ENCODE measurements at regions not wholly inside any gene's neighbourhood (a gene's known extent, or its start where the extent isn't known, plus 50 kb on each side); places are given as distances from the start of the nearest gene placed in this dataset.
A peak's percentile ranks its signal among the peaks of the same experiment; 100 is the strongest.

DNA sequence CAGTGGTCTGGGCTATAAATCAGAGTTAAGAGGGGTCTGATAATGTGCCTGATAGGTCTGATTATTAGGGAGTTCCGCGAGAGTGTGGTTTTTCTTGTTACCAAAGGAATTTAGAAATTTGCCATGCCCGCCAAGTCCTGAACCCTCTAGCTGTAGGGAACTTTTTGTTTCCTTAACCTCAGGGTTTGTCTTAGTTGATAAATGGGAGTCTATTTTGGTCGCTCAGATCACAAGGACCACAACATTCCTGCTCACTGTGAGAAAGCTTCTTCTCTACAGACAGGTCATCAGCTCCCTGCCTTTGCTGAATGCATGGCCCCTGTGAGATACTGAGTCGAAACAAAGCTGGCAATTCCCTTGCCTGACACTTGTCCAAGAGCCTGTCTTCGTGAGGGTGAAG, 497.8 kb downstream of the HS3ST4 start:
- peak; percentile 42 for DNase-seq

DNA sequence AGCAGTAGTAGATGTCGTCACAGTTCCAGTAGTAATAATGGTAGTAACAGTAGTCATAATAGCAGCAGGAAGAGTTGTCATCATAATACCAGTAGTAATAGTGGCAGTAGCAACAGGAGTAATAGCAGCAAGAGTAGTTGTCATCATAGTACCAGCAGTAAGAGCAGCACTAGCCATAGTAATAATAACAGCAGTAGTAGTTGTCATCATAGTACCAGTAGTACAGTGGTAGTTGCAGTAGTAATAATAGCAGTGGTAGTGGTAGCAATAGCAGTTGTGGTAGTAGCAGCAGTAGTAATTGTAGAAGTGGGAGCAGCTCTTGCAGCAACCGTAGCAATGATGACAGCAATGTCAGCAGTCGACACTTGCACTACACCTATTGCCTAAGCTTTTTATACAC, 502.8 kb downstream of the HS3ST4 start:
- DNase-seq: no peak

DNA sequence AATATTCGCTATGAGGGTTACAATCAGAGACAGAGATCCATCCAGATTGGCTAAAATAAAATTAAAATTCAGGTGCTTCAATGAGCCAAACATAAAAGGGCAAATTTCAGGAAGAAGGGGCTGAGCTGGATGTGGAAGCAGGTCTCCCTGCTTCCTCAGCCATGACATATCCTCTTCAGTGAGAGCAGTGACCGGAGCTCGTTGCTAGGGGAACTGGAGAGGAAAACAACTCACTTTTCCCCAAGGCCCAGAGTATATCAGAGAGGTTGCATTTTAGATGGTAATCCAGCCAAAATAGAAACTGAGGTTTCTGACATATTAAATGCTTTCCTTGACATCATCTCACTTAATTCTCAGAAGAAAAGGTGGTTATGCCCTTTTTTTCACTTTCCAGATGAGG, 503.5 kb downstream of the HS3ST4 start:
- peak; percentile 56 for DNase-seq

DNA sequence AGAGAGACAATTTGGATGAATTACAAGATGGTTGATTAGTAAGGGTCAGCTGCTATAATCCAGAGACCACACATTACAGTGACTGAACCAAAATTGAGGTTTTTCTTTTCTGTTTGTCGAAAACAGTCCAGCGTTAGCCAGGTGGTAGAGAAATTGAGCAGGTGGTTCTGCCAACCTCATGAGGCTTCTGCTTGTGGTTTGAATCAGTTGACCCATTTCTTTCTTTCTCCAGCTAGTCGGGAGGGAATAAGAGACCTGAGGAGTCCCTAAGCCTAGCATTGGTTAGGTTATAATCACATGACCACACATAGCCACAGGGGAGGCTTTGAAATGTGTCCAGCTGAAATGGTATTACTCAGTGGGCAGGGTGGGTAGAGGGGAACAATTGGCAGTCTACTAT, 504.6 kb downstream of the HS3ST4 start:
- DNase-seq: no peak

DNA sequence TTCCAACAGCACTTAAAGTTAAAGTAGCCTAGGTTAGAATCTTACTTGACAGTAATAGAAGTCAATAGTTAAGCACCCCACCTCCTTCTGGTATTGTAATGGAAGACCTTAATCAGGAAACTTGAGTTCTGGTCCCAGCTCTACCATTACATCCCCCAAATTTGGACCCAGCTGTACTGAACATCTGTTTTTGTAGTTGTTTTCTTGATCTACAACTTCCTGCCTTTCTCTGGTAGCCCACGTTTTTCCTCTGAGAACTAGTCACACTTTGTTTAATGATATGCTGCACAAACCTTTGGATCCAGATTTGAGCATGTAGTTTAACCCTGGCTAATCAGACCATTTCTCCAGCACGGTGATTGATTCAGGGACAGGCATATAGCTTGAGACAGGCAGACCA, 505.0 kb downstream of the HS3ST4 start:
- no peak for DNase-seq

DNA sequence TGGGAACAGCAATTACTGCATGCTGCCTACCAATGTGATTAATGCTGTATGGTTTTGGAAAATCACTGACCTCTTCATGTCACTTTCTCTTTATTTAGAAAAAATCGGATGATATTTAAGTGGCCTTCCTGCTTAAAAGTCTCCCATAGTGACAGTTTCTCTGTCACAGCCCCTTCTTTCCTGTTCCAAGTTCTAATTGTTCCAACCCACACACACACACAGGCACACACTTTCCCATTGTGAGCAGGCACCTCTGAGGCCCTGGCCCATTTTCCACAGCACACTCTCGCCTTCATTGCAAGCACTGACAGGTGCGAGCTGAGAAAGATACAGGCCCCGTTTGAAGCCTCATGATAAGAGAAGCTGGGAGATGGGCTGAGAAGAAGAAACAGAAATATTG, 505.9 kb downstream of the HS3ST4 start:
- no peak for DNase-seq

DNA sequence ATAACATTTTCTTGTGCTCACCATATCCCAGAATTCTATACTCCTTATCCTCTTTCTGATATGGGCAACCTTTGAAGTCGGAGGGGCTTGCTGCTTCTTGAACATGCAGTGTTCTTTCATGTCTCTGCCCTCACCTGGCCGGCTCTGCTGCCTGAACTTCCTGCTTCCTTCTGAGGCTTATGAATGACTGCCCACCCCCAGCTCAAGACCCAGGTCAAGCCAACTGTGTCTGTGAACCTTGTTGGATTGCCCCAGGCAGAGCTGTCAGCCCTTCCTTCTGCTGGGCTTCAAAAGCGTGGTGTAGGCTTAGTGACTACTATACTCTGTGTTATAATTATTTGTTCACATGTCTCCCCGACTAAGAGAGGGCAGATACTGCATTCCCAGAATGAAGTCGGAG, 506.5 kb downstream of the HS3ST4 start:
- DNase-seq: no peak

DNA sequence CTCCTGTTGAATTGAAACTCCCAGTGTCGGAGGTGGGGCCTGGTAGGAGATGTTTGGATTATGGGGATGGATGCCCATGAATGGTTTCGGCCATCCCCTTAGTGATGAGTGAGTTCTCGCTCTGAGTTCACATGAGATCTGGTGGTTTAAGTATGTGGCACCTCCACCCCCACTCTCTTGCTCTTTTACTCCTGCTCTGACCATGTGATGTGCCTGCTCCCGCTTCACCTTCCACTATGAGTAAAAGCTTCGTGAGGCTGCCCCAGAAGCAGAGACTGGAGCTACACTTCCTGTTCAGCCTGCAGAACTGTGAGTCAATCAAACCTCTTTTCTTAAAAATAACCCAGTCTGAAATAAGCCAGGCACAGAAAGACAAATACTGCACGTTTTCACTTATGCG, 512.4 kb downstream of the HS3ST4 start:
- no peak for DNase-seq

DNA sequence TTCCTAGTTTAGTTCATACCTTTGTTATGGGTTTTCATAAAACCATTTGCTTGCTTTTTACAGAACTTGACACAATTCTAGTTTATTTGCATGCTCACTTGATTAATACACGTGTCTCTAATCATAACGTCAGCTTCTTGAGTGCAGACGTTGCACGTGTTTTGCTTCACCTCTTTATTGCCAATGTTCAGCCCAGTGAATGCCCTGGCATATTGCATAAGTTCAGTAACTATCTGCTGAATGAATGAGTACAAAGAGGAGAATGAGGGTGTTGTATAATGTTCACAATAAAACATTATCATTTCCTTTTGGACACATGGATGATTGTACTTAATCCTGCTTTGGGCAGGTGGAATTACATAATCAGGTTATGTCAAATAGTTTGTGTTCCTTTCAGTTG, 519.8 kb downstream of the HS3ST4 start:
- DNase-seq: no peak

DNA sequence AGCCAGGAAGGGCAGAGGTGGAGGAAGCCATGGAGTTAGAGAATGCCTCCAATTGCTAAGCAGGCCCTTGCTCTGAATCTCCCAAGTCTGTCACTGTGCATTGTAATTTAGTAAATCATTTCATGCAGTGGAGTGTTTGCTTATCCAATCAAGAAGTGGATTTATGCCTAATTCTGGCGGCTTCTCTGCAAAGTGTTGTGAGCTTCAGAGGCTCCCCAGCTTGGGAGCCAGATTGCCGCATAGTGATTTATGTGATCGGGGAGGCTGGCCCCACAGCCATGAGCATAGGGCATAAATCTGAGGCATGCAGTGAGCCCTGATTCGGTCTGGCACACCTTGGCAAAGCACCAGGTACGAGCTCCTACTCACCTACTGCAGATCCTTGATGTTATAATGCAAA, 520.8 kb downstream of the HS3ST4 start:
- DNase-seq: no peak

DNA sequence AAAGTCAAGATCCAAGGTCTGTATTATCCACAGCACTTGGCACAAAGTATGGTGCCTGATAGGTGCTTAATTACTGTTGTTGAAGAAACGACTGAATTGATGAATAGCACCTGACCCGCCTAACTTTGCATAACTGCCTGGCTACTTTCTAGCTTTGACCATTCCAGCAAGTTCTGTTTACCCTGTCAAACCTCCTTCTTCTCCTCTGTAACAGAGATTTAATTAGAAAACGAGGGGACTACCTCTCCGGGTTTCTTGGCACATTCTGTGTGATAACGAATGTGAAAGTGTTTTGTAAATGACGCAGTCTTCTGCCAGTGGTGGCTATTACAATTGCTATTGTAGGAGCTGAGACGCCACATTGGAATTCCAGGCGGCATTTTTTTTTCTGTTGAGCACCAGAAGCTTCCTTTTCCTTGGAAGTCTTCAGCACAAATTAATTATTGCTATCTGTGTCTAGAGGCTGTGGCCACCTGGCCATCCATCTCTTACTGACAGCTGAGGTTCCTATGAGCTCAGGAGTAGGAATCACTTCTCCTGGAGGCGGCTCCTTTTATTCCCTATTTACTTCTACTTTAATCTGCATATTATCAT, 522.9 kb downstream of the HS3ST4 start:
- no peak for DNase-seq

DNA sequence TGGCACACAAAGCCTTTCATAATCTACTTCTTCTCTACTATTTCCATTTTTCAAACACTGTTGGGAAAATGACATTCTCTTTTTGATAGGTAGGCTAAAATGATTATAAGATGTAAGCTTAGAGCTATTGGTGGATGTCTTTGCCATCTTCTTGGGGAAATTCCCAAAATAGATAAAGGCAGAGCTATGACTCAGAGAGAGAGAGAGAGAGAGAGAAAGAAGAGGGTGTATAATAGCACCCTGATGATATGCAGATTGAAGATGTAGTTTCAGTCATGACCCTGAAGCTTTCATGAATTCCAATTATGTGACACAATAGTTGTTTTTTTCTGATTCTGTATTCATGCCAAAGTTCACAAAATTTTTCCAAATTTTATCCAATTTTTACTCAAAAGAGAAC, 529.1 kb downstream of the HS3ST4 start:
- DNase-seq: no peak

DNA sequence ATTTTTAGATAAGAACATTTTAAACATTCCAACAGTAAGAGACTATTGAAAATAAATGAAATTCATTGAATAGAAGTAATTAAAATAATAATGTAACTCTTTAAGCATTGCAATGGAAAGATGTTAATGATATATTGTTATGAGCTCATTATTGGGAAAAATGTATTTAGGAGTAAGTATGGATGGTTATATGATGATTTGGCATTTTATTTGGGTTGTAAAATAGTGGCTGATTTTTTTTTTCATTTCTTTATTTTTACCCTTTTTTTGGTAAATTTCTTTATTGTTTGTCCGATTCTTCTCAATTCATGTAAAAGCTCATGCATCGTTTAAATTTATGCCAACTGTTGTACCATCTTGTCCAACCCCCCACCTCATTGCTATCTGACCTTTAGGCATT, 539.9 kb downstream of the HS3ST4 start:
- no peak for DNase-seq

DNA sequence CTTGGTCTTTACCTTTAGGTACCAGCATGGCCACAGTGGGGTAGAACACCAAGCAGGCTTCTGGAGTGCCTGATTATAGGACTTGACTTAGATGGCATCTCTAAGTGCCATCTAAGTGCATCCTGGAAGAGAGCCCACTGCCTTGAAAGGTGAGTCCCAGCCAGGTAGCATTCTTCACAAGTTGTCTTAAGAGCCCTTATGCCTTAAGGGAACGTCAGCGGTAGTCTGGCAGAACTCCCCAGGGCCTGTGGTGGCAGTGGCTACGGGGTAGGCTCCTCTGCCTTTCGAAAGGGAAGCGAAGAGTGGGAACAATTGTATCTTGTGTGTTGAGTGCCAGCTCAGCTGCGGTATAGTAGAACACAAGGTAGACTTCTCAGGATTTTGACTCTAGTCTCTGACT, 549.0 kb downstream of the HS3ST4 start:
- DNase-seq: no peak

DNA sequence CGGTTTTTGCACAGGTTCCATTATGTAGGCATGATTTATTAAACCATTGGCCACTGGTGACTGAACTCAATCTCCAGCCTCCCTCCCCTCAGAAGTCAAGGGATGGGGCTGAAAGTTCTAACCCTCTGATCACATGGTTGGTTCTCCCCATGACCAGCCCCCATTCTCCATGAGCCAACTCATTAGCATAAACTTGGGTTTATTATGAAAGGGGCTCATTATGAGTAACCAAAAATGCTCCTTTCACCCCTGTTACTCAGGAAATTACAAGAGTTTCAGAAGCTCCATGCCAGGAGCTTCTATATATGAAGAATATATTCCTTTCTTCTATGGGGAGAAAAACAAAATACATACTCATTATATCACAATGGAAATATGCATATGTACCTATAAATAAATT, 555.3 kb downstream of the HS3ST4 start:
- DNase-seq: no peak

DNA sequence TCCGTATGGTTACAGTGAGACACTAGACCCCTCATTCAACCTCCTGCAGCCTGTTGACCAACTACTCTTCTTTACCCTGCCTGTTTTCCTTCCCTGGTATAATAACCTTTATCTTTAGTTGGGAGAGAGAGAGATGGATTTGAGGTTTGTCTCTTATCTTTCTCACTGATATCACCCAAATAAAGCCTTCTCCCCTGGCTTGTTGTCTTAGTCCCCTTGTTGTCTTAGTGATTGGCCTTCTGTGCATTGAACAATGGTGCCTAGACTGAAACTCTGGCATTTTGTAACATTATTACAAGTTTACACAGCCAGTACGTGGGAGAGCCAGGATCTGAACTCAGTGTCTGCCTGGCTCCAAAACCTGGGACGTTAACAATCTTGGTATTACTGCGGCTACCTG, 560.8 kb downstream of the HS3ST4 start:
- DNase-seq: no peak

DNA sequence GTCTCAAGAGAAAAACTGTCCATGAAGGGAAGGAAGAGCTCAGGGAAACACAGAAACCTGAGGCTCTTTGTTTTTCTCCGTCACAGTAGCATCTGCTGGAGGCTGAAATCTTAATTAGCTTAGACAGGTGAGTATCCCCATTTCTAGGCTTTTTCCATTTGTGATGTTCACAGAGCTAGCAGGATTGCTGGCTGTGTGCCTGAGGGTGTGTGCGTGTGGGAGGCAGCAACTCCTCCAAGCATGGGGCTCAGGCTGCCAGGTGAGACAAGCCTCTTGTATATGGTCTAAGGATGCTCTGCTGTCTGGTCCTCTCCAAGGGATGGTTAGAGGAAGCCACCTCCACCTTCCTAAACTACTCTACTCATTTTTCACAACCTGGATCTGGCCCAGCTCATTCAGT, 569.9 kb downstream of the HS3ST4 start:
- no peak for DNase-seq

DNA sequence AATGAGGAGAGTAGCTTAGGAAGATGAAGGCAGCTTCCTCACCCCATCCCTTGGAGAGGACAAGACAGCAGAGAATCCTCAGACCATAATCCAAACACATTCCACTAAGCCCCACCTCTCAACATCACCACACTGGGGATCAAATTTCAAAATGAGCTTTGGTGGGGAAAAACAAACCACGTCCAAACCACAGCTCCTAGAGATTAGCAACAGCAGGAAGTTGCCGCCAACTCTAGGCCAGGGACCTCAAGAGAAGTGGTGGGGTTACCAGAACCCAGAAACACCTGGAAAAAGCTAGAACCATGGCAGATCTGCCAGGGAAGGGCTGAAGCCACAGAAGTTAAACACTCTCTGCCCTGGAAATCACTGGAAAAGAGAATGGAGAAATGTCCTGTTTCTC, 571.6 kb downstream of the HS3ST4 start:
- no peak for DNase-seq

DNA sequence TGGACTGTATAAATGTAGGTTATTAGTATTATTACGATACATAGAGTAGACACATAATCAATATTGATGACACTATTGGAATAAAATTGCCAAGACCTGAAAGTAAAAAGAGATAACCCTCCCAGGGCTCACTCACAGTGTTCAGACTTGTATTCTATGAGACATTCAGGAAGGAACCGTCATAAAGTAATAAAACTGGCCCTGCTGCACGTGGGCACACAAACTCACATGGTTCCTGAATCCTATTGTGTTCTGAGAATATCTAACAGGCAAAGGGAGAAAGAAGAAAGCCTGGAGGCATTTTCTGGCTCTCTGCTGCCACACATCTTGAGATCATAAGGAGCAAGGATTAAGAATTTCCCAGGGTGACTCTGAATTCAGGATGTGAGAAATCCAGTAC, 575.9 kb downstream of the HS3ST4 start:
- DNase-seq: no peak

DNA sequence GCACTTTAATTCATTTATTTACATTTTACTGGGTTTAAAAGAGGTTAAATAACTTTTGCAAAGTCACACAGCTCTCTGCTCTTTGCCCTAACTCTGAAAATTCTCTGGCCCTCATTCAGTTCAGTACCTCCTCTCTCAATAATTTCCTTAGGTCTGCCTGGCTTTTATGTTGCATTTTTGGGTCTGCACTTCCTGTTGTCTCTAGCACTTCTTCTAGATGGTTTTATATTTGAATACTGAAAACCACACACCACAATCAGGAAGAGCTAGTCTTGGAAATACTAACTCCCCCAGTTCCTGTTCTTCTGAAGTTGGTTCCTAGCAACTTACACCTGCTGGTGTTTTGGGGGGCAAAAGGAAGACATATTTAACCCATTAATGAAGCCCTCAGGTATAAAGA, 577.9 kb downstream of the HS3ST4 start:
- DNase-seq: no peak

DNA sequence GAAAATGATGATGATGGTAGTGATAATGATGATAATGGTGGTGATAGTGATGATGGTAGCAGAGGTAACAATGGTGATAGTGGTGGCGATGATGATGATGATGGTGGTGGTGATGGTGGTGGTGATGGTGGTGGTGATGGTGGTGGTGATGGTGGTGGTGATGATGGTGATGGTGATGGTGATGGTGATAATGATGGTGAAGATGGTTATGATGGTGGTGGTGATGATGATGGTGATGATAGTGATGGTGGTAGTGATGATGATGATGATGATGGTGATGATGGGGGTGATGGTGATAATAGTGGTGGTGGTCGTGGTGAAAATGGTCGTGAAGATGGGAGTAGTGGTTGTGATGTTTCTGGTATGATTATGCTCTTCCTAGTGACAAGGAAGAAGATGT, 581.8 kb downstream of the HS3ST4 start:
- DNase-seq: no peak

DNA sequence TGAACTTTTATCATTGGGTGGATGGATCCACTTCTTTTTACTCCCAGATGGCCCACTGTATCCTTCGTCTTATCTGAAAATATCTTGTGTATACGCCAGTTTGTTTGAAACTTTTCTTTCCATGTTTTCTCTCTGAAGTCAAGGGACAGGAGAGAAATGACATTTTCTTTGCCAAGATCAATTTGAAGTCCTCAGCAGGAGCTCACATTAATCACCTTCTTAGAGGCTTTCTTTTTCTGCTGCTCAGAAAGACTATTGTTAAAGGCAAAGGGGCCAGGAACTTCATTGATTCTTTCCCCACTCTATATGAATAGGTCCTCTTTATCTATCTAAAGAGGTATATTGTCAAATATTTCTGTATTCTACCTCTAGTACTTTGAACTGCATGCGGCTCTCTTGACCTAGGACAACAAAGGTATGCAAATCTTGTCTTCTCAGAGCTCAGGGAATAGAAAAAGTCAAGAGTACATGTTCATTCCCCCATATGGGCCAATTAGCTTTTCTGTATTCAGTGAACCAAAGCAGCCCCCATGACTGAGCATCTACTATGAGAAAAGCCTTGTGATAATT, 583.3 kb downstream of the HS3ST4 start:
- DNase-seq: no peak

DNA sequence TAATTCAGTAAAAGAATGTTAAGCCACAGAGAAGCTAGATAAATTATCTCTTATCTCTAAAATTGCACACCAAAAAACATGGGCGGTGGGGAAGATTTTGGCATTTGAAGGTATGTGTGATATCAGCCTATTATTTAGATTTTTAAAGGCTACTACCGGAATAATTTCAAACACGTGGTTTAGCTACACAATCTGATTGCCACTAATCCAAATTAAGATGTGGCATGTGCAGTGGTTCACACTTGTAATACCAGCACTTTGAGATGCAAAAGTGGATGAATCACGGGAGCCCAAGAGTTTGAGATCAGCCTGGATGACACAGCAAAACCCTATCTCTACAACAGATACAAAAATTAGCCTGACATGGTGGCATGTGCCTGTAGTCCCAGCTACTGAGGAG, 584.5 kb downstream of the HS3ST4 start:
- no peak for DNase-seq

DNA sequence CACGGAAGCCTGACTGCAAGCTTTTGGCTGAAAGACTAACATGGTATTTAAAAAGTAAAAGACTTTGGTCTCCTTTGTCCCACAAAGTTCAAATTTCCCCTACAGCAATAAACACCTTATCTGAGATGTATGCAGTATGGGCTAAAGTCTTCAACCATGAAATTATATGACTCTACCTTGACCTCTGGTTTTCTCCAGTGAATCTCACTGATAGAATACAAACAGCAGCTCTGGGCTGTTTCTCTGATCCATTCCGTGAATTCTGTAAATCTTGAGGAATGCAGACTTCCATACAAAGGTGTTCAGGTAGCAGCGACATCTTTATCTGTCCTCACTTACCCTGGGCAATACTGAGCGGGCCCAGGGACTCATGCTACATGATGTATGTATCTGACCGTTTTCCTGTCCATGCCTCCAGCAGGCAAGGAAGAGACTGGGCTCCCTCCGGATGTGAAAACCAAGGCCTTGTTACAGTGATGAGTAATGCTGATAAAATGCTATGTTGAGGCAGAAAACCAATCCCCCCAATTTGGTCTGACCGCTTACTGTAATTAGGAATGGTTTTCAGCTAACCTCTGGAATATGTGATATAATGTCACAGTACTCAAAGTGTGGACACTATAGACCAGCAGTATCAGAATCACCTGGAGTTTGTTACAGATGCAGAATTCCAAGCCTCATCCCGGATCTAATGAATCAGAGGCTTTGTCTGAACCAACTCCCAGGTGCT, 589.8 kb downstream of the HS3ST4 start:
- no peak for DNase-seq

Measured in renal pelvis (tissue), 1 donor.